ENCODE measurements at regions not wholly inside any gene's neighbourhood (a gene's known extent, or its start where the extent isn't known, plus 50 kb on each side); places are given as distances from the start of the nearest gene placed in this dataset.

GRCh38 chr4:164438321-164438720, 315.6 kb upstream of the SMIM31 start (continued):
- TF ChIP-seq RFX5 (IDR thresholded peaks at IDR 0.05; ENCODE audit: borderline replicate concordance, low read depth, low read length) (no peak), SIN3A (conservative IDR thresholded peaks at IDR 0.05 in 1 of 2, IDR thresholded peaks at IDR 0.05 in 1 of 2; ENCODE audit: low read depth in 1 of 2, low read length in 2 of 2) (no peak), SRF (IDR thresholded peaks at IDR 0.05; ENCODE audit: low read depth, low read length) (no peak), TAF7 (optimal IDR thresholded peaks at IDR 0.05; ENCODE audit: borderline replicate concordance, low read depth, low read length) (no peak), USF2 (IDR thresholded peaks at IDR 0.05; ENCODE audit: low read length) (no peak)

Data from H1 (cell line).